Aorta (tissue), 5 donors: ENCODE measurements at regions not wholly inside any gene's neighbourhood (a gene's known extent, or its start where the extent isn't known, plus 50 kb on each side); places are given as distances from the start of the nearest gene placed in this dataset.
"Not testable (repeated sequence)": the region's sequence is repeated elsewhere in the genome, so short reads cannot be mapped to it uniquely, and the experiment has no call there.

Experiments
- ATAC-seq: fragments of 200-7000 bp; cut with Tn5 transposase; one replicate; pipeline ENCODE4 v1.9.1; 2022; ENCODE audit warnings: moderate library complexity; ENCODE audit not compliant: low FRiP score
- DNase-seq, 2 donors: peaks; one replicate each; pipeline ENCODE4 v3.0.0-alpha.2; 2020
- H3K27ac ChIP-seq, 2 donors: one replicate each; pipeline ENCODE4 v1.5.1; 2013; ENCODE audit warnings: low read length in 2 of 2, mild to moderate bottlenecking in 2 of 2, moderate library complexity in 2 of 2, control low read depth in 1 of 2, inconsistent platforms in 1 of 2, low read depth in 1 of 2
- H3K27me3 ChIP-seq, 2 donors: one replicate each; pipeline ENCODE4 v1.6.1; 2013; ENCODE audit warnings: control low read depth in 1 of 2, low read length in 1 of 2, mild to moderate bottlenecking in 1 of 2, moderate library complexity in 1 of 2; ENCODE audit not compliant: insufficient read depth in 2 of 2, control insufficient read depth in 1 of 2
- H3K36me3 ChIP-seq, 2 donors: one replicate each; pipeline ENCODE4 v1.6.1; 2013; ENCODE audit warnings: control low read depth in 1 of 2, low read length in 1 of 2, mild to moderate bottlenecking in 1 of 2; ENCODE audit not compliant: insufficient read depth in 2 of 2, control insufficient read depth in 1 of 2
- H3K4me1 ChIP-seq, 2 donors: one replicate each; pipeline ENCODE4 v1.6.1; 2013; ENCODE audit warnings: low read length in 2 of 2, control low read depth in 1 of 2, mild to moderate bottlenecking in 1 of 2, moderate library complexity in 1 of 2; ENCODE audit not compliant: insufficient read depth in 2 of 2, control insufficient read depth in 1 of 2
- H3K4me3 ChIP-seq, 2 donors: one replicate each; pipeline ENCODE4 v1.5.1; 2013; ENCODE audit warnings: low read length in 2 of 2, control low read depth in 1 of 2, mild to moderate bottlenecking in 1 of 2
- H3K9me3 ChIP-seq: one replicate; pipeline ENCODE4 v1.6.1; 2013; ENCODE audit warnings: mild to moderate bottlenecking, low read length; ENCODE audit not compliant: control insufficient read depth
- WGBS, 2 donors: extraction: QIAGEN DNeasy Blood & Tissue Kit; methylation state at CpG; one replicate each; pipeline ENCODE4 v1.1.7; 2013; 5-methylcytosine and 5-hydroxymethylcytosine counted together
- intact Hi-C, 2 donors: fragments of 100-400 bp; cut with DNase I; formaldehyde crosslinking; loops; one replicate each; pipeline versions ENCODE4 v1.14.2 to v1.15.0; 2022
- donor health status: healthy with polysubstance abuse.
- donor health status: Bipolar disorder and iron deficiency.
- donor health status: DM: no; HTN: no; CAD: no.
- donor health status: DM: no; HTN: no; CAD: no.
- donor health status: DM: yes; HTN: yes; CAD: no.

GRCh38 chr6:144381499-144381898, 96.4 kb downstream of the UTRN start:
- 94 to 98% methylated on average over 2 of the region's 2 CpGs for WGBS, 2 donors
- H3K27ac ChIP-seq, ATAC-seq, H3K9me3 ChIP-seq, DNase-seq, H3K4me3 ChIP-seq, H3K27me3 ChIP-seq, H3K4me1 ChIP-seq, intact Hi-C loops, H3K36me3 ChIP-seq: not testable (repeated sequence)

DNA sequence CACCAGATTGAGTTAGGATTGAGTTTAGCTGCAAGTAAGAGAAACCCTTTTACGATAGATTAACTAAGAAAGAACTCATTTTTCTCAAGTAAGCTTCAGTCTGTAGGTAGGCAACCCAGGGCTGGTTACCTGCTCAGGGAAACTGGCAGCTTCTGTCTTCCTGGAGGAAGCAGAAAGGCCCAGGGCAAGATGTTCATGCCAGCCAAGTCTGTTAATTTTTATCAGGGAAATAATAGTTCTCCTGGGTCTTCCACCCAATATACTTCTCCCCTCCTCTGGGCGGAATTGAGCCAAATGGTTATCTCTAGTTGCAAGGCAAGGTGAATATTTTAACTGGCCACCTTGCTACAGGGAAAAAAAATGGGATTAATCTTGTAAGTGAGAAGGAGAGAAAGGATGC, 98.2 kb downstream of the UTRN start:
- peaks cover 2 to 9% of the 10 kb centered on the region in 2 donors for H3K4me1 ChIP-seq
- 96 to 99% methylated on average over 2 of the region's 2 CpGs for WGBS, 2 donors
- ATAC-seq, result no peak
- H3K4me3 ChIP-seq, result no peak overlapping the region
- H3K9me3 ChIP-seq, result no peaks in the 10 kb centered on the region
- H3K27ac ChIP-seq, result no peak overlapping the region
- no peak for DNase-seq
- H3K27me3 ChIP-seq, result no peaks in the 10 kb centered on the region
- no peaks in the 10 kb centered on the region for H3K36me3 ChIP-seq
- intact Hi-C loops, result no loop called here

- 98 to 99% methylated on average over 4 of the region's 4 CpGs for WGBS, 2 donors
- Histone ChIP-seq H3K27me3 (no peaks in the 10 kb centered on the region), H3K27ac (no peak overlapping the region), H3K9me3 (no peaks in the 10 kb centered on the region), H3K4me3 (no peak overlapping the region), H3K4me1 (peaks cover 2 to 9% of the 10 kb centered on the region in 2 donors), H3K36me3 (no peaks in the 10 kb centered on the region)
- ATAC-seq (no peak), DNase-seq (no peak)
- intact Hi-C loops, result no loop called here
Observed at GRCh38 chr6:144384427-144384826, 99.3 kb downstream of the UTRN start.

DNA sequence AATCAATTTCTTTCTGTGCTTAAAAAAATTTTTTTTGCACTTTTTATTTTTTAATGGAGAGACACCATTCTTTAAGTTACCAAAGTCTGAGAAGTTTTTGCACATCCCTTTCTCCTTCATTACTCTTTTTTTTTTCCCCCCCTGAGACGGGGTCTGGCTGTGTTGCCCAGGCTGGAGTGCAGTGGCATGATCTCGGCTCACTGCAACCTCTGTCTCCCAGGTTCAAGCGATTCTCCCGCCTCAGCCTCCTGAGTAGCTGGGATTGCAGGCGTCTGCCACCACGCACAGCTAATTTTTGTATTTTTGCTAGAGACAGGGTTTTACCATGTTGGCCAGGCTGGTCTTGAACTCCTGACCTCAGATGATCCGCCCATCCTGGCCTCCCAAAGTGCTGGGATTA, 104.3 kb downstream of the UTRN start:
- H3K27ac ChIP-seq, H3K9me3 ChIP-seq, intact Hi-C loops, ATAC-seq, H3K4me1 ChIP-seq, DNase-seq, H3K36me3 ChIP-seq, H3K27me3 ChIP-seq, H3K4me3 ChIP-seq: not testable (repeated sequence)
- WGBS, 2 donors, result 95 to 98% methylated on average over 7 of the region's 7 CpGs

DNA sequence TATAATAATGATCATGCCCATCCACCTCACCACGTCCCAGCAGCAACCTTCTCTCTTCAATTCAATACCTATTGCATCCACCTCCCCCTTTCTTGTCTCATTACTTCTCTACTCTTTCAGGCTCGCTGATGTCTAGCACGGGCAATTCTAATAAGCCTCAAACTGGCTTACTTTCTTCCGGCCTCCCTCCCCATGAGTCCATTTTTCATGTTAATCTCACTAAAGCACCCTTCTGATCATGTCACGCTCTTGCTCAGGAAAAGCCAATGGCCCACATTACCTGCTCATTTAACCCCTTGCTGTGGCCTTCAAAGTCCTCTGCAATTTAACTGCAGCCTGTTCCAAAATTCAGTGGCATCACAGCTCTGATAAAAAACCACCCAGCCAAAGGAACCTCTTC, 105.1 kb downstream of the UTRN start:
- ATAC-seq, result no peak
- no peak for DNase-seq
- no peaks in the 10 kb centered on the region for H3K36me3 ChIP-seq
- H3K9me3 ChIP-seq, result no peaks in the 10 kb centered on the region
- no peaks in the 10 kb centered on the region for H3K27me3 ChIP-seq
- 92 to 94% methylated on average over 5 of the region's 5 CpGs for WGBS, 2 donors
- no peak overlapping the region for H3K4me3 ChIP-seq
- intact Hi-C loops, result no loop called here
- H3K27ac ChIP-seq, result no peak overlapping the region
- peaks cover 2 to 4% of the 10 kb centered on the region in 2 donors for H3K4me1 ChIP-seq

DNA sequence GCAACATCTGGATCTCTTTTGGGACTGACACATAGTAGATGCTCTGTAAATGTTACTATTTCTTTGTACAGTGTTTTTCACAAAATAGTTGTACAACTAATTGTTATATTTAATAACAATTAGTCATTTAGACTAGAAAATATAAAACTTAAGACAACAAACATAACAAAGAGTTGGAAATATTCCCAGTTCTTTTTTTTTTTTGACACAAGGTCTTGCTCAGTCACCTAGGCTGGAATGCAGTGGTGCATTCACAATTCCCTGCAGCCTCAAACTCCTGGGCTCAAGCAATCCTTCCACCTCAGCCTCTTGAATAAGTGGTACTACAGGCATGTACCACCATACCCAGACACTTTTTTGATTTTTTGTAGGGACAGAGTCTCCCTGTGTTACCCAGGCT, 105.8 kb downstream of the UTRN start:
- intact Hi-C loops, result no loop called here

DNA sequence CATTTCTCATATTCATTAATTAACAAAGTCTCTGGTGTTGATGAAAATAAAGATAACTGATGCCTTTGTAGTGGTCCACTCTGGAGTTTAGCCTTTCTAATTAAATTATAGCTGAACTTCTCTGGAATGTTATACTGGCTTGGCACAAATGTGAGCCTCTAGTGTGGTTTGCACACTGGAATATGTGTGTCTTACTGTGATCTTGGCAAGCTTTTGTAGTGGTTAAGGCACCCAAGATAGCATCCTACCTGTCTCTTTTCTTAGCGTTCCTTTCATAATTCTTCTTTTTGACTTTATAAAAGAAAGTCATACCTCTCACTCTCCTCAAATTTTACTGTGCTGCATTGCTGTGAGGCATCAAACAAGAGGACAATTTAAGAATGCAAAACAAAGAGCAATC, 107.4 kb downstream of the UTRN start:
- H3K27ac ChIP-seq, result no peak overlapping the region
- no peak overlapping the region for H3K4me3 ChIP-seq
- DNase-seq, result no peak
- peaks cover 0 to 2% of the 10 kb centered on the region in 2 donors for H3K4me1 ChIP-seq
- H3K27me3 ChIP-seq, result no peaks in the 10 kb centered on the region
- H3K9me3 ChIP-seq, result no peaks in the 10 kb centered on the region
- ATAC-seq, result no peak
- intact Hi-C loops, result no loop called here
- H3K36me3 ChIP-seq, result no peaks in the 10 kb centered on the region
- WGBS, 2 donors, result 77% methylated on average over 1 of the region's 1 CpG

More for the DNA sequence above, 105.8 kb downstream of the UTRN start:
- Histone ChIP-seq H3K27ac (no peak overlapping the region), H3K36me3 (no peaks in the 10 kb centered on the region), H3K4me3 (no peak overlapping the region), H3K4me1 (peaks cover 2 to 4% of the 10 kb centered on the region in 2 donors), H3K9me3 (no peaks in the 10 kb centered on the region), H3K27me3 (no peaks in the 10 kb centered on the region)
- DNase-seq (no peak), ATAC-seq (no peak)

GRCh38 chr6:144394210-144394609, 109.1 kb downstream of the UTRN start:
- Histone ChIP-seq H3K4me1 (no peaks in the 10 kb centered on the region), H3K9me3 (peaks cover 4% of the 10 kb centered on the region), H3K36me3 (no peaks in the 10 kb centered on the region), H3K4me3 (no peak overlapping the region), H3K27ac (no peak overlapping the region), H3K27me3 (no peaks in the 10 kb centered on the region)
- intact Hi-C loops, result no loop called here
- 96 to 97% methylated on average over 4 of the region's 4 CpGs for WGBS, 2 donors
- no peak for ATAC-seq
- no peak for DNase-seq

GRCh38 chr6:144395014-144395413, 109.9 kb downstream of the UTRN start:
- H3K9me3 ChIP-seq, result peaks cover 4% of the 10 kb centered on the region
- H3K4me1 ChIP-seq, result no peaks in the 10 kb centered on the region
- ATAC-seq (no peak), DNase-seq (no peak)
- no peak overlapping the region for H3K27ac ChIP-seq
- no peaks in the 10 kb centered on the region for H3K27me3 ChIP-seq
- no peak overlapping the region for H3K4me3 ChIP-seq
- intact Hi-C loops, result no loop called here
- H3K36me3 ChIP-seq, result no peaks in the 10 kb centered on the region
